Posterior vena cava (tissue), 2 donors: ENCODE measurements at regions not wholly inside any gene's neighbourhood (a gene's known extent, or its start where the extent isn't known, plus 50 kb on each side); places are given as distances from the start of the nearest gene placed in this dataset.

ENCODE experiments used
- DNase-seq: peaks from one replicate; pipeline ENCODE4 v3.0.0-alpha.2; 2020; ENCODE audit warnings: low spot score
- intact Hi-C, 2 donors: fragments of 100-400 bp; cut with DNase I; formaldehyde crosslinking; loops; one replicate each; pipeline versions ENCODE4 v1.14.1 to v1.14.2; 2022 to 2023
- donor health status: DM: yes; HTN: yes; CAD: no.
- donor health status: DM: yes; HTN: yes; CAD: no.

- DNase-seq: no peak
- intact Hi-C loops: no loop called here
Measured at GRCh38 chr13:22562116-22562515, 618.7 kb upstream of the SGCG start.

- intact Hi-C loops: no loop called here
- DNase-seq: no peak
Measured at GRCh38 chr13:22563272-22563671, 617.5 kb upstream of the SGCG start.

- DNase-seq: no peak
- intact Hi-C loops: no loop called here
Measured at GRCh38 chr13:22569811-22570210, 611.0 kb upstream of the SGCG start.

GRCh38 chr13:22589880-22590279 is 590.9 kb upstream of the SGCG start:
- no peak for DNase-seq
- intact Hi-C loops: no loop called here

GRCh38 chr13:22592515-22592914 is 588.3 kb upstream of the SGCG start:
- intact Hi-C loops: no loop called here
- no peak for DNase-seq

GRCh38 chr13:22594041-22594440 is 586.7 kb upstream of the SGCG start:
- no peak for DNase-seq
- intact Hi-C loops: no loop called here

- no peak for DNase-seq
Measured at GRCh38 chr13:22596171-22596863, 584.5 kb upstream of the SGCG start.

GRCh38 chr13:22599156-22599555 is 581.6 kb upstream of the SGCG start:
- intact Hi-C loops: no loop called here
- no peak for DNase-seq

More at GRCh38 chr13:22596171-22596863, 584.5 kb upstream of the SGCG start:
- intact Hi-C loops: no loop called here

GRCh38 chr13:22618002-22618401 is 562.8 kb upstream of the SGCG start:
- intact Hi-C loops: no loop called here
- no peak for DNase-seq

- intact Hi-C loops: no loop called here
- no peak for DNase-seq
Measured at GRCh38 chr13:22625691-22626090, 555.1 kb upstream of the SGCG start.

- no peak for DNase-seq
- intact Hi-C loops: no loop called here
Measured at GRCh38 chr13:22629374-22629773, 551.4 kb upstream of the SGCG start.

- intact Hi-C loops: no loop called here
- no peak for DNase-seq
Measured at GRCh38 chr13:22642088-22642487, 538.7 kb upstream of the SGCG start.

- no peak for DNase-seq
- intact Hi-C loops: no loop called here
Measured at GRCh38 chr13:22644941-22645340, 535.8 kb upstream of the SGCG start.

- intact Hi-C loops: no loop called here
- no peak for DNase-seq
Measured at GRCh38 chr13:22647156-22647850, 533.5 kb upstream of the SGCG start.

- intact Hi-C loops: no loop called here
- DNase-seq: no peak
Measured at GRCh38 chr13:22648320-22648801, 532.4 kb upstream of the SGCG start.

GRCh38 chr13:22652796-22653195 is 528.0 kb upstream of the SGCG start:
- DNase-seq: no peak
- intact Hi-C loops: no loop called here

GRCh38 chr13:22653866-22654265 is 526.9 kb upstream of the SGCG start:
- intact Hi-C loops: no loop called here
- no peak for DNase-seq

GRCh38 chr13:22655106-22655852 is 525.5 kb upstream of the SGCG start:
- no peak for DNase-seq
- intact Hi-C loops: no loop called here

GRCh38 chr13:22662771-22663170 is 518.0 kb upstream of the SGCG start:
- DNase-seq: no peak
- intact Hi-C loops: no loop called here

GRCh38 chr13:22665506-22665905 is 515.3 kb upstream of the SGCG start:
- no peak for DNase-seq
- intact Hi-C loops: no loop called here
